CD4-positive, alpha-beta T cell treated with Interleukin-17A for 1 hour (primary cell): ENCODE measurements at regions not wholly inside any gene's neighbourhood (a gene's known extent, or its start where the extent isn't known, plus 50 kb on each side); places are given as distances from the start of the nearest gene placed in this dataset.
"Not testable (repeated sequence)": the region's sequence is repeated elsewhere in the genome, so short reads cannot be mapped to it uniquely, and the experiment has no call there.

Experiments used
- DNase-seq: peaks from one replicate; pipeline ENCODE4 v3.0.0-alpha.2; 2020

DNA sequence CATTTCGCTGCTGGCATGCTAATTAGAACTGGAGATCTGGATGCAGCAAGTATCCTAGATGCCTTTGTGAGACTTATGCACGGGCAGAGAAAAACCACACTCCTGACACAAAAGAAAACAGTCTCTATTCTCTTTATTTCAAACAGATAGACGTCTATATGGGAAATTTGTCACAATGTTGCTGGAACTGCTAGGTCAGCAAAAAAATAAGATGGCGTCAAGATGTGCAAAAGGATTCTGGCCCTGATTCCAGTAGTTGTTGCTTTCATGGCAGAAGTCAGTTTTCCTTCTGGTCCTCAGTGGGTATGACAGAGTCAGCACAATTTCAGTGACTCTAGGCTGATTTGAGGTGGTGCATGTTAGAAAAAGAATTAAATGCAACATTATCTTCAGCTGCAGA lies 1068.0 kb downstream of the SLITRK5 start:
- DNase-seq: no peak

DNA sequence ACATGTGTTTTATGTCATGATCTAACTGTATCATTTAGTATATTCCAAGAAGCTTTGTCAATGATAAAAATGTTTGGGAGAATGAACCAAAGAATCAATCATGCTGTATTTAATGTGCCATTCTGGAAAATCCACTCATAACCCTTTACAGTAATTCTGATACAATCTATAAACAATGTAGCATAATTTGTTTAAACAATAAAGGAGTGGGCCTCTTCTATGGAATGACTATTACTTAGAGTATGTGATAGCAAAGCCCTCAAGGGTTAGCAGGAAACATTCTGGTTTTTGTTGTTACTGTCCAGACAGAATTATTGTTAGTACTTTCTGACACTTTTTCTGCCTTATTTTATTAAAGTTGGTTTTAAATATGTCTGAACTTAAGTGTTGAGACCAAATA lies 1073.1 kb downstream of the SLITRK5 start:
- no peak for DNase-seq

DNA sequence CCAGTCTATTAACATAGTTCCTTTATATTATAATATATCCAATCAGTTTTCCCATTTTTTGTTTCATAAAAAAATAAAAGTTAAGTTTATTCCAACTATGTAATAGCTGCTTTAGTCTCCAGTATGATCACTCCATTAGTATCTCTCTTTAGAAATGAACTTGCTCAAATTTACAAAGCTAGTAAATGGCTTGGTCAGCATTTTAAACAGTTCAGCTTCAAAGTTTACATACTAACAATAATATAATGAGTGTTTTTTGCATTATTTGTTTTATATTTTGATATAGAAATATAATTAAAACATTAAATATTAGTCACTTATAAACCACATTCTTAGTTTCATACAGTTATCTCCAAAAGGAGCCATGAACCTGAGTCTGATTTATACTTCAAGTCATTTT lies 1073.8 kb downstream of the SLITRK5 start:
- DNase-seq: no peak

DNA sequence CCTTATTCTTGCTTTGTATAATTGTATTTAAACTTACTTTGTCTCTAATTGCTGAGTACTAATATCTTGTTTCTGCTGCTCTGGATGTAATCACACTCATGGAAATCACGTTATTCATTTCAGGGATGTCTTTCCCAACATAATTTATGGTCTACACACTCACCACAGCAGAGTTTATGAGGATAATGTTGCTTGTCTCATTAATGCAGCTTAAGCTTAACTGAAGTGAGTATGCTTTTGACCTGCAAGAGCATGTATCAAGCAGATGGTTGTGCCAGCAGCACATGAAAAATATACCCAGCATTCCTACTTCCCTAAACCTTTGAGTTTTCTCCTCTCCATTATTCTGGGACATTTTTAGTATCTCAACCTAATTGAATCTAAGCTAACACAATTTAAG lies 1080.9 kb downstream of the SLITRK5 start:
- no peak for DNase-seq

DNA sequence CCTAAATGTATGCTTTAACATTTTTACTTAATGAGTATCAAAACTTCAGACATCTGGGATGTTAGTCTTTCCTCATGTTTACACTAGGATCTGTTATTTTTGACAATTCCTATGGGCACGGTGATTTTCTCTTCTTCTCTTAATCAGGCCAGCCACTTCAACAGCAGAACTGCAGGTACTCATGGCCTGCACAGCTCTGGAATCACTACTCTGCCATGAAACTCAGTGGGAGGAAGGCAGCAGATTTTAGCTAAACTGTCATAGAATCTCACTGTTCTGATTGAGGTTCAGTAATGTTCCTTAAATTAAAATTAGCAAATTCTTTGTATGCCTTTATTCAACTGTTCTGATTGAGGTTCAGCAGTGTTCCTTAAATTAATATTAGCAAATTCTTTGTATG lies 1083.0 kb downstream of the SLITRK5 start:
- DNase-seq: no peak

- DNase-seq: no peak
Measured at GRCh38 chr13:88761145-88761544, 1090.0 kb downstream of the SLITRK5 start.

DNA sequence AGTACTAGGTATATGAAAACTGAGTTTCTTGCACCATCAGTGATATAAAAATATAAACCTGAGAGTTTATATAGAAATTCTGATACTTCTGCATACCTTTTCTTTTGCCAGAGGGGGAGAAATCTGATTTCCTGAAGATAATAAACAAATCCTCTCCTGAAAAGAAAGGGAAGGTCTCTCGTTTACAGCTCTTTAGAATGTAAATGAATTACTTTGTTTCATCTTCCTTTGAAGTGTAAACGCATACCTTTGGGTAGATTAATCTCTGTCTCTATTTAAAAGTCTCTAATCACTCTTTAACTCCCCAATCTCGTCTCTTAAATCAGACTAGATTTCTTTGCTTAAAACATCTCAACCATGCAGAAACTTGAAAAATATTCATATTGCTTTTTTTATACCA lies 1092.9 kb downstream of the SLITRK5 start:
- no peak for DNase-seq

GRCh38 chr13:88800505-88800904 lies 1129.3 kb downstream of the SLITRK5 start:
- DNase-seq: no peak

DNA sequence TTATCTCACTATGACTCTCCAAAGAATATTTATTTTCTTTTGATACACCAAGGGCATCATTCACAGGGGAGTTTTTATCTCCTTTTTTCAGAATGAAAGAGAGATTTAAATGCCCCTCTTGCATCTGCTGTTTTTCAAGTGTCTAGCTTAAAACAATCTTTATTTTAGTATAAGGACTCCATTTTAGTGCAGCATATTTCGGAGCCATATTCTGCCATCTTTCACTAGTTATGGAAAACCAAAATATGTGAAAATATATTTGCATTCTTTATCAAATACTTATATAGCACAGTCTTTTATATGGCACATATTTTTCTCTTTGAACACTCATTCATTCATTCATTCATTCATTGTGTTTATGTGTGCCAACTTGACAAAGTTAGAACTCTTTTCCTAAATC lies 1130.2 kb downstream of the SLITRK5 start:
- DNase-seq: no peak

DNA sequence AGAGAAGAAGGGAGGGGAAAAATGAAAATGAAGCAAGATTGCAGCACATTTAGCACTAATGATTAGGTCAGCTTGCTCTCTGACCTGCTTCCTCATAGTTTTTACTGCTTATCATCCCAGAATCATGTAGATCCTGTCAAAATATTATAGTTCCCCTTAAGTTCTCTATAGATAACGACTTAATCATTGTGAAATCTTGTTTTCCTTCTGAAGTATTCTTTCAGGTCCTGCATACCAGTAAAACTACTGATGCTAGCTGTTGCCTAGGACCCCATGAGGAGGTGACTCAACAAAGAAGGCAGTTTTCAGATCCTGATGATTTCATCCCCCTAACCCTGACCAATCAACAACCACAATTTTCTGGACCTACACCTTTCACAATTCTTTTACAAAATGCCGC lies 1131.7 kb downstream of the SLITRK5 start:
- no peak for DNase-seq

DNA sequence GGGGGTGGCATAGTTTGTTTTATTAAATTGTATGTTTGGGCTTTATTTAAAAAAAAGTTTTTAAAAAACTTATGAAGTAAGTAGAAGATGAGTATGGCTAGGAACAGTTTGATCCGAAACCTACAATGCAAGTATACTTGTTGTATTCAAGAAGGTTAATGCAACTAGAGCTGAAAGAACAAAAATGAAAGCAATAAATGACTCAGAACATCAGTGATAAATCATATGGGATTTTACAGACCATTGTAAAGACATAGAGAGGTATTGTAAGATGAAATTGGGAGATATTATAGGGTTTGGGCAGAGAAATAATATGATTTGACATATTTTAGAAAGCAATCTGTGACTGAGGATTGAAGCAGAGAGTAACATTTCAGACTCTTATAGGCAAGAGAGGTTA lies 1135.3 kb downstream of the SLITRK5 start:
- DNase-seq: no peak

GRCh38 chr13:88817560-88817959 lies 1146.4 kb downstream of the SLITRK5 start:
- DNase-seq: no peak

- DNase-seq: no peak
Measured at GRCh38 chr13:88823114-88823513, 1151.9 kb downstream of the SLITRK5 start.

DNA sequence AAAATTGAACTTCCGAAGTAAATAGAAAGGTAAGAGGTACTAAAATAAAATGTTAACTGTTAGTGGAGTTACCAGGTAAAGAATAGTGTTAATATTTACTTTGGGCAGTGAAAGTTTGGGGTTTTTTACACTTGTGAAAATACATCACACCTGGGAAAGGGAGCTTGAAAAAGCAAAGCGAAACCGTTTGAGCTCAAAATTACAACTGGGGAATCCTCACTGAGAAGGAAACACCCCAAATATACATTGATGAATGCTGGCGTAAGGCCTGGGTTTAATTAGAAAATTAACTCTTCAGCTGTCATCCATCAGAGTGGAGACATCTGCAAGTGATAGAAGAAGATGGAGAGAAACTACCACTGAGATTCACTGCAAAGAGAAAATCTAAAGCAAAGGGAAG lies 1153.0 kb downstream of the SLITRK5 start:
- DNase-seq: no peak

GRCh38 chr13:88840085-88840484 lies 1168.9 kb downstream of the SLITRK5 start:
- no peak for DNase-seq

GRCh38 chr13:88852293-88852692 lies 1181.1 kb downstream of the SLITRK5 start:
- not testable (repeated sequence) for DNase-seq

DNA sequence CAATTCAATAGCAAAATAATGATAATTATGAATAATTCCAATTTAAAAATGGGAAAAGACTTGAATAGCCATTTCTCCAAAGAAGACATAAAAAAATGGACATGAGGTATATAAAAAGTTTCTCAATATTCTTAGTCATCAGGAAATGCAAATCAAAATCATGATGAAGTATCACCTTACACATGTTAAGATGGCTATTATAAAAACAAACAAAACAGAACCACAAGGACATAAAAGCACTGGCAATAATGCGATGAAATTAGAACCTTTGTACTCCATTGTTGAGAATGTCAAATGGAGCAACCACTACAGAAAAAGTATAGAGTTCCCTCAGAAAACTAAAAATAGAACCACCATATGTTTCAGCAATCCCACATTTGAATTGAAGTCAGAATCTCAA lies 1186.1 kb downstream of the SLITRK5 start:
- DNase-seq: no peak

DNA sequence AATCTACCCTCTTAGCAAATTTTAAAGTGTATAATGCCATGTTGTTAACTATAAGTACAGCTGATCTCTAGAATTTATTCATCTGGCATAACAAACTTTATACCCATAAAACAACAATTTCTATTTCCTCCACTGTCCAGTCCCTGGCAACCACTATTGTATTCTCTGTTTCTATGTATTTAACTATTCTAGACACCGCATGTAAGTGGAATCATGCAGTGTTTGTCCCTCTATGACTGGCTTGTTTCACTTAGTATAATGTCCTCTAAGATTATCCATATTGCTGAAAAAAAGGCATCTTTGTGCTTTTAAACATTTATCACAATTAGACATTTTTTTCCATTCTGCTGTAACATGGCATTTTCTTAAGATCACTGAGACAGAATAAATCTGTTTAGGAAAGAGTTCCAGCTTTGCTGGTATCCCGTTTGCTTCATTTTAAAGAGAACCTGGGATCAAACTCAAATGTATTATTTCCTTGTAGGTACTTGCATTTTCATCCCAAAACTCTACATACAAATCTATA lies 1191.0 kb downstream of the SLITRK5 start:
- DNase-seq: no peak

GRCh38 chr13:88863116-88863515 lies 1191.9 kb downstream of the SLITRK5 start:
- no peak for DNase-seq

GRCh38 chr13:88866195-88866594 lies 1195.0 kb downstream of the SLITRK5 start:
- no peak for DNase-seq

DNA sequence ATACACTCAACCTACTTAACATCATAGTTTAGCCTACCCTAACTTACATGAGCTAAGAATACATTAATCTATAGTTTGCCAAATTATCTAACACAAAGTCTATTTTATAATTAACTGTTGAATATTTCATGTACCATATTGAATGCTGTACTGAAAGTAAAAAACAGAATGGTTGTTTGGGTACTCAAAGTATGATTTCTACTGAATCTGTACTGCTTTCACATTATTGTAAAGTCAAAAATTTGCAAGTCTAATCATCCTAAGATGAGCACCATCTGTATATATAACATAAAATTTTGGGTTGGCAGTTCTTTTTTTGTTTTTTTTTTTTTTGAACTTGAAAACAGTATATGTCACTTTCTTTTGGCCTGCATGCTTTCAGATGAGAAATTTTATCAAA lies 1212.6 kb downstream of the SLITRK5 start:
- DNase-seq: no peak

GRCh38 chr13:88887045-88887662 lies 1216.0 kb downstream of the SLITRK5 start:
- DNase-seq: no peak

DNA sequence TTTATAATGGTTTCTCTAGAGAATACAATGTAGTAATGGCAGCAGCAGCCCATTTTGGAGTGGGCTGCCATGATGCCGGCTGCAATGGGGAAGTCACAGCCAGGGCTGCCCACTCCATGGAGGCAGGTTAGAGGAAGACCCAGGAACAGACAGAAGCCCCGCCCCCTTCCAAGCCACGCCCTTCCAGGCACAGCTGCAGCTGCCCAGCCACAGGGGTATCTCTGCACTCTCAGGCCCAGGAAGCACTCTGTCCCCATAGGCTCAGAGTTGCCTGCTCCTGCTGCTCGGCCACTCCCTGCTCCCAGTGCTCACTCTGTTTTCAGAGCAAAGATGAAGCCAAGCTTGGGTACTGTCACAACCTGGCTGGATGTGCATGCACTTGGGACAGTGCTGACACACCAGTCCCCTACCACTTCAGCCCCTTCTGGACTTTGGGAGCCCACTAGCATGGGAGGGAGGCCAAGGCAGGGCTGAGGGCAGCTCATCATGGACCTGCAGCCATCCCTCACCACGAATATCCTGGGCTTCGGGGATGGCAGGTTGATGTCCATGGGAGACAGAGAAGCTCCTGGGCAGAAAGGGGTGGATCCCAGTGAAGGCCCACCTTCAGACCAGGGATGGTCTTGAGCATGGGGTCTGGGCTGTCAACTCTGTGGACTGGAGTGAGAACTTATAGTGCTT lies 1224.2 kb downstream of the SLITRK5 start:
- no peak for DNase-seq

GRCh38 chr13:88896466-88896865 lies 1225.3 kb downstream of the SLITRK5 start:
- DNase-seq: no peak

DNA sequence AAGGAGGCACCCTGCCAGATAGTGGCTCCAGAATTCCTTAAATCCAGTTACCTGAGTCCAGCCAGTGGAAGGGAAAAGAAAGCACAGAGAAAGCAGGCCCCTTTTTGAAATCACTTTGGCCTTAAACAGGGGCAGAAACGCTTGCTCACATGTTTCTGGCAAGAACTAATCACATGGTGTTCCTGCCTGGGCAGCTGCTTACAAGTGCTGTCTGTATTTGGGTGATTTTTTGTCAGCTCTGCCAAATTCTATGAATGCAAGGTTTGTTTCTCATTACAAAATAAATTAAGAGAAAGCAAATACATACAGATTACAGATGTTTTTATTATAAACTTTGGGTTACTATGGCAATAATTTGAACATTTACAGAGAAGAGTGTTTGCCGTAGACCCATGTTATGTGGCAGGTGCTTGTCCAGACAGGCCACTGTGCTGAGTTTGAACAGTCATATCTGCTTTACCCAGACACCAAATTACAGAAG lies 1237.8 kb downstream of the SLITRK5 start:
- DNase-seq: no peak
